ENCODE measurements at regions not wholly inside any gene's neighbourhood (a gene's known extent, or its start where the extent isn't known, plus 50 kb on each side); places are given as distances from the start of the nearest gene placed in this dataset.
"Not testable (repeated sequence)": the region's sequence is repeated elsewhere in the genome, so short reads cannot be mapped to it uniquely, and the experiment has no call there.

DNA sequence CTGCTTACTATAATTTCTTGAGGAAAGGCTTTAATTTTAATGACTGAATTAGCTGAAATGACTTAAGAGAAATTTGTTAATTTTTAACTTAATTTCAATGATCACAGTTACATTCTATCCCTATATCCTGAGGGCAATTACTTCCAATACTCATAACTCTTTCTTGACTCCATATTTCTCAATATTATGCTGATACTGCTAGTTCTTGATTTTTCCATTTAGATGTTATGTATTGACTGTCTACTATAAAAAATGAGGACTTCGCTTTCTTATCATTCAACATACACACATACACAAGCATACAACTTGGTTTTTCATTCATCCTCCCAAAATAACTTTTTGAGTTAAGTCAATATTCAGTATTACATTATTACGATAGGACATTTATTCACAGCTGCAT lies 176.2 kb downstream of the PHLDA1 start:
- Histone ChIP-seq H3K4me2 (ENCODE audit: low read length) (no peak overlapping the region), H3K9ac (ENCODE audit: low read length) (no peak overlapping the region), H2AFZ (ENCODE audit: low read depth, low read length) (no peak overlapping the region), H4K20me1 (ENCODE audit: insufficient read depth) (no peaks in the 10 kb centered on the region), H3K27me3 (ENCODE audit: insufficient read depth, low read depth, low read length) (no peaks in the 10 kb centered on the region), H3F3A (ENCODE audit: insufficient read depth, low read length, poor library complexity, severe bottlenecking) (no peaks in the 10 kb centered on the region), H3K9me2 (ENCODE audit: insufficient read depth, low read length) (no peaks in the 10 kb centered on the region), H3K9me3 (ENCODE audit: low read length) (no peaks in the 10 kb centered on the region), H3K27ac (ENCODE audit: low read length) (no peak overlapping the region), H3K36me3 (ENCODE audit: insufficient read depth, low read length) (no peaks in the 10 kb centered on the region), H3K4me3 (ENCODE audit: low read length) (no peak overlapping the region), H3K79me2 (replicated peaks; ENCODE audit: insufficient read depth, low read length) (no peaks in the 10 kb centered on the region)
- TF ChIP-seq EZH2 (IDR thresholded peaks at IDR 0.05; ENCODE audit: borderline replicate concordance, insufficient read depth, low read length, poor library complexity, severe bottlenecking) (no peak), MXI1 (conservative IDR thresholded peaks at IDR 0.05; ENCODE audit: poor library complexity, severe bottlenecking) (no peak), TAF1 (IDR thresholded peaks at IDR 0.05; ENCODE audit: low read depth) (no peak), EP300 (conservative IDR thresholded peaks at IDR 0.05; ENCODE audit: poor library complexity, severe bottlenecking) (no peak), POLR2AphosphoS5 (IDR thresholded peaks at IDR 0.05) (no peak), RAD21 (conservative IDR thresholded peaks at IDR 0.05) (no peak), SMC3 (conservative IDR thresholded peaks at IDR 0.05; ENCODE audit: poor library complexity) (no peak)
- TF ChIP-seq, protein P1, sequence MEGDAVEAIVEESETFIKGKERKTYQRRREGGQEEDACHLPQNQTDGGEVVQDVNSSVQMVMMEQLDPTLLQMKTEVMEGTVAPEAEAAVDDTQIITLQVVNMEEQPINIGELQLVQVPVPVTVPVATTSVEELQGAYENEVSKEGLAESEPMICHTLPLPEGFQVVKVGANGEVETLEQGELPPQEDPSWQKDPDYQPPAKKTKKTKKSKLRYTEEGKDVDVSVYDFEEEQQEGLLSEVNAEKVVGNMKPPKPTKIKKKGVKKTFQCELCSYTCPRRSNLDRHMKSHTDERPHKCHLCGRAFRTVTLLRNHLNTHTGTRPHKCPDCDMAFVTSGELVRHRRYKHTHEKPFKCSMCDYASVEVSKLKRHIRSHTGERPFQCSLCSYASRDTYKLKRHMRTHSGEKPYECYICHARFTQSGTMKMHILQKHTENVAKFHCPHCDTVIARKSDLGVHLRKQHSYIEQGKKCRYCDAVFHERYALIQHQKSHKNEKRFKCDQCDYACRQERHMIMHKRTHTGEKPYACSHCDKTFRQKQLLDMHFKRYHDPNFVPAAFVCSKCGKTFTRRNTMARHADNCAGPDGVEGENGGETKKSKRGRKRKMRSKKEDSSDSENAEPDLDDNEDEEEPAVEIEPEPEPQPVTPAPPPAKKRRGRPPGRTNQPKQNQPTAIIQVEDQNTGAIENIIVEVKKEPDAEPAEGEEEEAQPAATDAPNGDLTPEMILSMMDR (IDR thresholded peaks at IDR 0.05; ENCODE audit: poor library complexity, severe bottlenecking), result no peak
- TF ChIP-seq, protein P2, sequence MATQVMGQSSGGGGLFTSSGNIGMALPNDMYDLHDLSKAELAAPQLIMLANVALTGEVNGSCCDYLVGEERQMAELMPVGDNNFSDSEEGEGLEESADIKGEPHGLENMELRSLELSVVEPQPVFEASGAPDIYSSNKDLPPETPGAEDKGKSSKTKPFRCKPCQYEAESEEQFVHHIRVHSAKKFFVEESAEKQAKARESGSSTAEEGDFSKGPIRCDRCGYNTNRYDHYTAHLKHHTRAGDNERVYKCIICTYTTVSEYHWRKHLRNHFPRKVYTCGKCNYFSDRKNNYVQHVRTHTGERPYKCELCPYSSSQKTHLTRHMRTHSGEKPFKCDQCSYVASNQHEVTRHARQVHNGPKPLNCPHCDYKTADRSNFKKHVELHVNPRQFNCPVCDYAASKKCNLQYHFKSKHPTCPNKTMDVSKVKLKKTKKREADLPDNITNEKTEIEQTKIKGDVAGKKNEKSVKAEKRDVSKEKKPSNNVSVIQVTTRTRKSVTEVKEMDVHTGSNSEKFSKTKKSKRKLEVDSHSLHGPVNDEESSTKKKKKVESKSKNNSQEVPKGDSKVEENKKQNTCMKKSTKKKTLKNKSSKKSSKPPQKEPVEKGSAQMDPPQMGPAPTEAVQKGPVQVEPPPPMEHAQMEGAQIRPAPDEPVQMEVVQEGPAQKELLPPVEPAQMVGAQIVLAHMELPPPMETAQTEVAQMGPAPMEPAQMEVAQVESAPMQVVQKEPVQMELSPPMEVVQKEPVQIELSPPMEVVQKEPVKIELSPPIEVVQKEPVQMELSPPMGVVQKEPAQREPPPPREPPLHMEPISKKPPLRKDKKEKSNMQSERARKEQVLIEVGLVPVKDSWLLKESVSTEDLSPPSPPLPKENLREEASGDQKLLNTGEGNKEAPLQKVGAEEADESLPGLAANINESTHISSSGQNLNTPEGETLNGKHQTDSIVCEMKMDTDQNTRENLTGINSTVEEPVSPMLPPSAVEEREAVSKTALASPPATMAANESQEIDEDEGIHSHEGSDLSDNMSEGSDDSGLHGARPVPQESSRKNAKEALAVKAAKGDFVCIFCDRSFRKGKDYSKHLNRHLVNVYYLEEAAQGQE (IDR thresholded peaks at IDR 0.05; ENCODE audit: borderline replicate concordance), result no peak

DNA sequence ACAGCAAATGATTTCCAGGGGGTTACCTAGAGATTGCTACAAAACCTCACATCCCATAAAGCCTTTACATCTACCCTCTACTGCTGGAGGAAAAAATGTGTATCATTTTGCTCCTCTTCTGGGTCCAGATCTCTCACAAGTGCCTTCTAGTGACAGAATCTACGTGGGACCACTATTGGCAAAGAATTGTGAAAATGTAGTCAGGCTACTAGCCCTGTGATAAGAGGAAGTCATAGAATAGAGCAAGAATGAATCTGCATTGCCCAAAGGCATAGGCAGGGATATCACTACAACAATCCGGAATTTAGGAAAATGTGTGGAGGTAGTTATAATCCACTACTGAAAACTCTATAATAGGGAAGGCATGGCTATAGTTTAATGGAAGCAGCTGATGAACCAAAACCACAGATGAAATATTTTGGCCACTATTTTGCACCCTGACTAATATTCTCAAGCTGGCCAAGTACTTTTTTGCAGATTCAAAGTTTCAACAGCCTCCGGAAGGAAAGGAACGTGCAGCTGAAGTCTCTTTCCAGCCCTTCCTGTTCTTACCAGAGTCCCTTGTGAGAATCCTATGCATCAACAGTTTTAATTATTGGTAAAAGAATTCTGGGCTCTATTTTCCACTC lies 176.8 kb downstream of the PHLDA1 start:
- TF ChIP-seq SMC3 (conservative IDR thresholded peaks at IDR 0.05; ENCODE audit: poor library complexity) (no peak), POLR2AphosphoS5 (IDR thresholded peaks at IDR 0.05) (no peak), MXI1 (conservative IDR thresholded peaks at IDR 0.05; ENCODE audit: poor library complexity, severe bottlenecking) (no peak)
- H3K4me2 ChIP-seq (ENCODE audit: low read length), result no peak overlapping the region
- H4K20me1 ChIP-seq (ENCODE audit: insufficient read depth), result no peaks in the 10 kb centered on the region
- H3K9me2 ChIP-seq (ENCODE audit: insufficient read depth, low read length), result no peaks in the 10 kb centered on the region
- no peak overlapping the region for H3K4me3 ChIP-seq (ENCODE audit: low read length)
- H3K79me2 ChIP-seq (replicated peaks; ENCODE audit: insufficient read depth, low read length), result no peaks in the 10 kb centered on the region
- no peak overlapping the region for H3K27ac ChIP-seq (ENCODE audit: low read length)
- H3F3A ChIP-seq (ENCODE audit: insufficient read depth, low read length, poor library complexity, severe bottlenecking), result no peaks in the 10 kb centered on the region
- no peak overlapping the region for H2AFZ ChIP-seq (ENCODE audit: low read depth, low read length)
- H3K36me3 ChIP-seq (ENCODE audit: insufficient read depth, low read length), result no peaks in the 10 kb centered on the region
- no peaks in the 10 kb centered on the region for H3K27me3 ChIP-seq (ENCODE audit: insufficient read depth, low read depth, low read length)
- no peaks in the 10 kb centered on the region for H3K9me3 ChIP-seq (ENCODE audit: low read length)
- no peak overlapping the region for H3K9ac ChIP-seq (ENCODE audit: low read length)

DNA sequence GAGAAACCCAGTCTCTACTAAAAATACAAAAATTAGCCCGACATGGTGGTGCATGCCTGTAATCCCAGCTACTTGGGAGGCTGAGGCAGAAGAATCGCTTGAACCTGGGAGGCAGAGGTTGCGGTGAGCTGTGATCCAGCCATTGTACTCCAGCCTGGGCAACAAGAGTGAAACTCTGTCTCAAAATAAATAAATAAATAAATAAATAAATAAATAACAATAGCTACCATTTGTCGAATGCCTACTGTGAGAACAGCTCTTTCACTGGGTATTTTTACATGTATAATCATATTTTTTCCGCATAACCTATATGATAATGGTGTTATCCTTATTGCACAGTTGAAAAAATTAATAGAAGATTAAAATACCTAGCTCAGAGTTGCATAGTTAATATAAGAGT lies 177.4 kb downstream of the PHLDA1 start:
- H2AFZ ChIP-seq (ENCODE audit: low read depth, low read length); H3K79me2 ChIP-seq (replicated peaks; ENCODE audit: insufficient read depth, low read length); H3K4me3 ChIP-seq (ENCODE audit: low read length); H3K4me2 ChIP-seq (ENCODE audit: low read length); H3F3A ChIP-seq (ENCODE audit: insufficient read depth, low read length, poor library complexity, severe bottlenecking); H4K20me1 ChIP-seq (ENCODE audit: insufficient read depth); H3K27me3 ChIP-seq (ENCODE audit: insufficient read depth, low read depth, low read length); H3K27ac ChIP-seq (ENCODE audit: low read length); H3K9me3 ChIP-seq (ENCODE audit: low read length); H3K9ac ChIP-seq (ENCODE audit: low read length); H3K36me3 ChIP-seq (ENCODE audit: insufficient read depth, low read length); H3K9me2 ChIP-seq (ENCODE audit: insufficient read depth, low read length): not testable (repeated sequence)

All from neural cell (in vitro differentiated cells).